SU-DHL-6 (cell line): ENCODE measurements at regions not wholly inside any gene's neighbourhood (a gene's known extent, or its start where the extent isn't known, plus 50 kb on each side); places are given as distances from the start of the nearest gene placed in this dataset.

Source experiments
- EZH2phosphoT487 ChIP-seq: fragments of 200-600 bp; sonication (generic), shearing (Covaris generic); conservative IDR thresholded peaks from 2 replicates; pipeline ENCODE4 v1.6.1; 2018; ENCODE audit warnings: mild to moderate bottlenecking, antibody characterized with exemption, low read length, moderate library complexity, mixed read lengths
- TF ChIP-seq, protein P1 (sequence below): fragments of 200-600 bp; sonication (generic); IDR thresholded peaks from one replicate; pipeline ENCODE4 v1.5.1; 2017; ENCODE audit warnings: antibody characterized with exemption, mild to moderate bottlenecking, low read length, moderate library complexity; ENCODE audit not compliant: insufficient read depth, poor library complexity, severe bottlenecking

DNA sequence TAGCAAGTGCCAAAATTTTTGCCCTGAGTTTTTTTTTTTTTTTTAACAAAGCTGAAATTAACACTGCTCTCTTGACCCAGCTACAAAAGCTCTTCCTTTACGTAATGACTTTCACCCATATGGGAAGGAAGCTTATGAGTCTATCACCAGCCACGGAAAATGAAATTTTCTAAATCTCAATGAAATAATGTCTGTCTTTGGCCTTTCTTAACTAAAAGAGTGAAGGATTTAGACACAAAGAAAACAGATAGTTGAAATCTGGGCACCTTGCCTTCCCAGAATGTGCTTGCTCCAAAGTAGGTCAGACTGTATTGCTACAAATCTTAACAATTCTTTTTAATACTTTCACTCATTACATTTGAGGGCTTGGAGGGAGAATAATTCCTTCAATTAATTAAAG lies 180.8 kb upstream of the MGAT5 start:
- TF ChIP-seq, protein P1, sequence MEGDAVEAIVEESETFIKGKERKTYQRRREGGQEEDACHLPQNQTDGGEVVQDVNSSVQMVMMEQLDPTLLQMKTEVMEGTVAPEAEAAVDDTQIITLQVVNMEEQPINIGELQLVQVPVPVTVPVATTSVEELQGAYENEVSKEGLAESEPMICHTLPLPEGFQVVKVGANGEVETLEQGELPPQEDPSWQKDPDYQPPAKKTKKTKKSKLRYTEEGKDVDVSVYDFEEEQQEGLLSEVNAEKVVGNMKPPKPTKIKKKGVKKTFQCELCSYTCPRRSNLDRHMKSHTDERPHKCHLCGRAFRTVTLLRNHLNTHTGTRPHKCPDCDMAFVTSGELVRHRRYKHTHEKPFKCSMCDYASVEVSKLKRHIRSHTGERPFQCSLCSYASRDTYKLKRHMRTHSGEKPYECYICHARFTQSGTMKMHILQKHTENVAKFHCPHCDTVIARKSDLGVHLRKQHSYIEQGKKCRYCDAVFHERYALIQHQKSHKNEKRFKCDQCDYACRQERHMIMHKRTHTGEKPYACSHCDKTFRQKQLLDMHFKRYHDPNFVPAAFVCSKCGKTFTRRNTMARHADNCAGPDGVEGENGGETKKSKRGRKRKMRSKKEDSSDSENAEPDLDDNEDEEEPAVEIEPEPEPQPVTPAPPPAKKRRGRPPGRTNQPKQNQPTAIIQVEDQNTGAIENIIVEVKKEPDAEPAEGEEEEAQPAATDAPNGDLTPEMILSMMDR, result no peak
- no peak for TF ChIP-seq EZH2phosphoT487
